GM12801 (cell line): ENCODE measurements at regions not wholly inside any gene's neighbourhood (a gene's known extent, or its start where the extent isn't known, plus 50 kb on each side); places are given as distances from the start of the nearest gene placed in this dataset.

ENCODE experiments used
- TF ChIP-seq, protein P1 (sequence below): IDR thresholded peaks from one replicate; pipeline ENCODE4 v1.5.1; 2011; ENCODE audit warnings: control low read depth; ENCODE audit not compliant: insufficient read length; ENCODE audit errors: extremely low read depth

DNA sequence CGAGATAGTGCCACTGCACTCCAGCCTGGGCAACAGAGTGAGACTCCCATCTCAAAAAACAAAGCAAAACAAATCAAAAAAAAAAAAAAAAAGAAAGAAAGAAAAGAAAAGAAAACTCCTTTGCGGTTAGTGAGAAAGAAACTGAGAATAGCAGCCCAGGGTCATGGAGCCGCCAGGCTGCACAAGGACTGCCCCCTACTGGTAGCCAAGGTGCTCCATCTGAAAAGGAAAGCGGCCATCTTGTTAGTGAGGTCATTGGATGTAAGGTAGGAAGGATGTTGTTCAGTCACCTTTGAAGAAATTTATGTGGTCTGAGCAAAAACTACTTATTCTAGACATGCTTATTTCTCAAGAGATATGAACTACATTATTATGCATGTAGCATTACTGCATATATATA, 660.6 kb upstream of the TENM3 start:
- TF ChIP-seq, protein P1, sequence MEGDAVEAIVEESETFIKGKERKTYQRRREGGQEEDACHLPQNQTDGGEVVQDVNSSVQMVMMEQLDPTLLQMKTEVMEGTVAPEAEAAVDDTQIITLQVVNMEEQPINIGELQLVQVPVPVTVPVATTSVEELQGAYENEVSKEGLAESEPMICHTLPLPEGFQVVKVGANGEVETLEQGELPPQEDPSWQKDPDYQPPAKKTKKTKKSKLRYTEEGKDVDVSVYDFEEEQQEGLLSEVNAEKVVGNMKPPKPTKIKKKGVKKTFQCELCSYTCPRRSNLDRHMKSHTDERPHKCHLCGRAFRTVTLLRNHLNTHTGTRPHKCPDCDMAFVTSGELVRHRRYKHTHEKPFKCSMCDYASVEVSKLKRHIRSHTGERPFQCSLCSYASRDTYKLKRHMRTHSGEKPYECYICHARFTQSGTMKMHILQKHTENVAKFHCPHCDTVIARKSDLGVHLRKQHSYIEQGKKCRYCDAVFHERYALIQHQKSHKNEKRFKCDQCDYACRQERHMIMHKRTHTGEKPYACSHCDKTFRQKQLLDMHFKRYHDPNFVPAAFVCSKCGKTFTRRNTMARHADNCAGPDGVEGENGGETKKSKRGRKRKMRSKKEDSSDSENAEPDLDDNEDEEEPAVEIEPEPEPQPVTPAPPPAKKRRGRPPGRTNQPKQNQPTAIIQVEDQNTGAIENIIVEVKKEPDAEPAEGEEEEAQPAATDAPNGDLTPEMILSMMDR = no peak

GRCh38 chr4:181588733-181589302, 654.4 kb upstream of the TENM3 start:
- TF ChIP-seq, protein P1 = no peak

DNA sequence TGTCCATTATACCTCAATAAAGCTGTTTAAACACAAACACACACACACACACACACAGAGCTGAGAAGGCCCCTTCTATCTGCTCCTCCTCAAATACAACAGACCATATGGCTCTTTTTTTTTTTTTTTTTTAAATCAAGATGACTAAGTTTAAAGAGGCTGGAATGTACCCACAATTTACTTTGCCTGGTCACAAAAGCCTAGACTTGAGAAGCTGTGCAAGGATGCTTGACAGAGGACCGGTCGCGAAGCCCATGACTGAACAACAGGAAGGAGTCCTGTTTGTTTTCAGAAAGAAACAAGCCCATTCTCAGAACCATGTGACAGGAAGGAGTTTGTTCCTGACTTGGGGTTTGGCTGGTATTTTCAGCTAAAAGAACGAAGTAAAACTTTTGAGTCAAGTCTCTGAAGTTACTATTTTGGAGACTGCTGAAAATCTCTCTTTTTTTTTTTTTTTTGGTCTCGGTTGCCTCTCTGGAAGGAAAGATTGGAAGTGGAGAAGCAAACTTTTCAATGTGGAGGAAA, 650.9 kb upstream of the TENM3 start:
- TF ChIP-seq, protein P1 = no peak

GRCh38 chr4:181593703-181594102, 649.5 kb upstream of the TENM3 start:
- TF ChIP-seq, protein P1 = no peak

DNA sequence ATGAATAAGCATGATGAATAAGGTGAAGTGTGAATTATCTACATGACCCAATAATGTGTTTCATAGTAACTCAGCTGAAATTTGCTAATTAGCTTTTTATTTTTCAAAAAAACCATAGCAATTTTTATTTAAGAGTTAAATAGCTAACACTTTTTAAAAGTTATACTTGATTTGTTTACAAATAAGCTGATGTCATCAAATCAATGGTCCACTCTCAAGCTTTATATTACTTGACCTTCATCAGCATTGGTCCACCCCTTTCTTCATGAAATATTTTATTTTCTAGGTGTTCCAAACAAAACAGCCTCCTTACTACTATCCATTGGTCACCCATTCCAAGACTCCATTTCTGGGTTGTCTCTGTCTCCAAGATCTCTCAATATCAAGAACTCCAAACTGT, 649.0 kb upstream of the TENM3 start:
- TF ChIP-seq, protein P1 = no peak

DNA sequence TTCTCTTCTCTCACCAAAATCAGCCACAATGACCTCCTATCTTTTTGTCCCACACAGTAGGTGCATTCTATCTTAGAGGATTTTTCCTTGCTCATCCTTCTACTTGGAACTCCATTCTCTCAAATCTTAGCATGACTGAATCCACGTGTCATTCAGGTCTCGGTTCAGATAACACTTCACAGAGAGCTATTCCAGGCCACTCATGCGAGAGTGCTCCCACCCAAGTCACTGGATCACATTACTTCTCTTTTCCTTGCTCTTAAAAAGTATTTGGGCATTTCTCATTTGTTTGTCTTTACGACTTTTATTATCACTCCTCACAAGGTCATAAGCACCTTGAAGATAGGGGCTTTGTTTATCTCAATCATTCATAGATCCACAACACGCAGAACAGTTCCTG, 647.5 kb upstream of the TENM3 start:
- TF ChIP-seq, protein P1 = no peak

GRCh38 chr4:181597766-181598165, 645.4 kb upstream of the TENM3 start:
- TF ChIP-seq, protein P1 = no peak

GRCh38 chr4:181599134-181599533, 644.1 kb upstream of the TENM3 start:
- TF ChIP-seq, protein P1 = no peak
